ENCODE measurements at regions not wholly inside any gene's neighbourhood (a gene's known extent, or its start where the extent isn't known, plus 50 kb on each side); places are given as distances from the start of the nearest gene placed in this dataset.

GRCh38 chr15:61511089-61511488 lies 282.0 kb upstream of the RORA start:
- intact Hi-C loops (cut with DNase I): no loop called here
- Histone ChIP-seq H3K4me3 (no peak overlapping the region), H3K9me3 (no peaks in the 10 kb centered on the region), H3K27ac (no peak overlapping the region), H3K27me3 (replicated peaks; ENCODE audit: insufficient read depth) (no peaks in the 10 kb centered on the region), H3K4me1 (replicated peaks) (no peaks in the 10 kb centered on the region), H3K36me3 (no peaks in the 10 kb centered on the region)
- TF ChIP-seq POLR2AphosphoS5 (IDR thresholded peaks at IDR 0.05): no peak
- TF ChIP-seq, protein P1, sequence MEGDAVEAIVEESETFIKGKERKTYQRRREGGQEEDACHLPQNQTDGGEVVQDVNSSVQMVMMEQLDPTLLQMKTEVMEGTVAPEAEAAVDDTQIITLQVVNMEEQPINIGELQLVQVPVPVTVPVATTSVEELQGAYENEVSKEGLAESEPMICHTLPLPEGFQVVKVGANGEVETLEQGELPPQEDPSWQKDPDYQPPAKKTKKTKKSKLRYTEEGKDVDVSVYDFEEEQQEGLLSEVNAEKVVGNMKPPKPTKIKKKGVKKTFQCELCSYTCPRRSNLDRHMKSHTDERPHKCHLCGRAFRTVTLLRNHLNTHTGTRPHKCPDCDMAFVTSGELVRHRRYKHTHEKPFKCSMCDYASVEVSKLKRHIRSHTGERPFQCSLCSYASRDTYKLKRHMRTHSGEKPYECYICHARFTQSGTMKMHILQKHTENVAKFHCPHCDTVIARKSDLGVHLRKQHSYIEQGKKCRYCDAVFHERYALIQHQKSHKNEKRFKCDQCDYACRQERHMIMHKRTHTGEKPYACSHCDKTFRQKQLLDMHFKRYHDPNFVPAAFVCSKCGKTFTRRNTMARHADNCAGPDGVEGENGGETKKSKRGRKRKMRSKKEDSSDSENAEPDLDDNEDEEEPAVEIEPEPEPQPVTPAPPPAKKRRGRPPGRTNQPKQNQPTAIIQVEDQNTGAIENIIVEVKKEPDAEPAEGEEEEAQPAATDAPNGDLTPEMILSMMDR (IDR thresholded peaks at IDR 0.05): no peak
- no peak for TF ChIP-seq POLR2A (IDR thresholded peaks at IDR 0.05)
- WGBS: 75% methylated on average over 3 of the region's 3 CpGs
- DNase-seq (ENCODE audit: low spot score): no peak

- no peak overlapping the region for H3K4me3 ChIP-seq
- DNase-seq (ENCODE audit: low spot score): no peak
- WGBS: 77% methylated on average over 7 of the region's 7 CpGs
- no peaks in the 10 kb centered on the region for H3K27me3 ChIP-seq (replicated peaks; ENCODE audit: insufficient read depth)
- H3K36me3 ChIP-seq: no peaks in the 10 kb centered on the region
- H3K9me3 ChIP-seq: no peaks in the 10 kb centered on the region
- TF ChIP-seq POLR2AphosphoS5 (IDR thresholded peaks at IDR 0.05): no peak
- TF ChIP-seq, protein P1 (IDR thresholded peaks at IDR 0.05): no peak
- no peak for TF ChIP-seq POLR2A (IDR thresholded peaks at IDR 0.05)
- H3K27ac ChIP-seq: no peak overlapping the region
- H3K4me1 ChIP-seq (replicated peaks): no peaks in the 10 kb centered on the region
- intact Hi-C loops (cut with DNase I): no loop called here
These were observed 280.3 kb upstream of the RORA start for GRCh38 chr15:61509327-61509840.

DNA sequence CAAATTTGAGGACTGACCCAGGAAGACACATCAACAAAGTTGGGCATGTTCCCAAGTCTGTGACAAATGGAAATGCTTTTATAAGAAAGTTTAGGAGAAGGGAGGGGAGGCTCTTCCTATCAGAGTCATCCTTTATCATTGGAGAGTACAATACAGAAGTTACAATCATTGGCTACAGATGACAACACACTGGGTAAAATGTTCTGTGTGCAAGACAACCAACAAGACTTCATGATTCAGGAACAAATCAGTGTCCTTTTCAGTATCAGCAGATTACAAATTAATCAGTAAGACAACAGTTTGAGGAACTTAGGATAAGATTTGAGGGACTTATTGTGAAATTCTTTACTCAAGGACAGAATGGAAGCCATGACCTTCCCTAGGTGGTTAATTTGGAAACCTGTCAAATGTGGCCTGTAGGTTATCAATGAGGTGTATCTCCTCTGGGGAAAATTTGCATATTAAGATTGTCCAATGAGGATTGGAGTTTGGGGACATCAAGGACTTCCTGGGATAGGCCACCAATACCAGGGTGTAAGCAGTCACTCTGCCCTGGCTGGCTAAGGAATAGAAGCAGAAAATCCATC lies 274.4 kb upstream of the RORA start:
- Histone ChIP-seq H3K36me3 (no peaks in the 10 kb centered on the region), H3K4me3 (no peak overlapping the region), H3K27ac (no peak overlapping the region), H3K4me1 (replicated peaks) (no peaks in the 10 kb centered on the region), H3K9me3 (no peaks in the 10 kb centered on the region), H3K27me3 (replicated peaks; ENCODE audit: insufficient read depth) (no peaks in the 10 kb centered on the region)
- no peak for DNase-seq (ENCODE audit: low spot score)
- no peak for TF ChIP-seq POLR2AphosphoS5 (IDR thresholded peaks at IDR 0.05)
- no peak for TF ChIP-seq POLR2A (IDR thresholded peaks at IDR 0.05)
- TF ChIP-seq, protein P1 (IDR thresholded peaks at IDR 0.05): no peak
- intact Hi-C loops (cut with DNase I): no loop called here

- DNase-seq (ENCODE audit: low spot score): no peak
- H3K36me3 ChIP-seq: no peaks in the 10 kb centered on the region
- no peak for TF ChIP-seq POLR2A (IDR thresholded peaks at IDR 0.05)
- no peak for TF ChIP-seq POLR2AphosphoS5 (IDR thresholded peaks at IDR 0.05)
- TF ChIP-seq, protein P1 (IDR thresholded peaks at IDR 0.05): no peak
- H3K9me3 ChIP-seq: no peaks in the 10 kb centered on the region
- H3K27ac ChIP-seq: no peak overlapping the region
- no peak overlapping the region for H3K4me3 ChIP-seq
- 71% methylated on average over 12 of the region's 12 CpGs for WGBS
- intact Hi-C loops (cut with DNase I): no loop called here
- H3K4me1 ChIP-seq (replicated peaks): no peaks in the 10 kb centered on the region
- no peaks in the 10 kb centered on the region for H3K27me3 ChIP-seq (replicated peaks; ENCODE audit: insufficient read depth)
These were observed 272.8 kb upstream of the RORA start for GRCh38 chr15:61501815-61502389.
